Activated CD4-positive, alpha-beta T cell treated with anti-CD3 and anti-CD28 coated beads, Interleukin-2, Interleukin-4, amounts not matched to agents 100 ng/mL and 50 ng/mL, durations not matched to agents 16 hours and 8 hours (primary cell): ENCODE measurements at regions not wholly inside any gene's neighbourhood (a gene's known extent, or its start where the extent isn't known, plus 50 kb on each side); places are given as distances from the start of the nearest gene placed in this dataset.
A peak's percentile ranks its signal among the peaks of the same experiment; 100 is the strongest.

Source experiments
- DNase-seq: peaks from one replicate; pipeline ENCODE4 v3.0.0-alpha.2; 2020; ENCODE audit warnings: low spot score

DNA sequence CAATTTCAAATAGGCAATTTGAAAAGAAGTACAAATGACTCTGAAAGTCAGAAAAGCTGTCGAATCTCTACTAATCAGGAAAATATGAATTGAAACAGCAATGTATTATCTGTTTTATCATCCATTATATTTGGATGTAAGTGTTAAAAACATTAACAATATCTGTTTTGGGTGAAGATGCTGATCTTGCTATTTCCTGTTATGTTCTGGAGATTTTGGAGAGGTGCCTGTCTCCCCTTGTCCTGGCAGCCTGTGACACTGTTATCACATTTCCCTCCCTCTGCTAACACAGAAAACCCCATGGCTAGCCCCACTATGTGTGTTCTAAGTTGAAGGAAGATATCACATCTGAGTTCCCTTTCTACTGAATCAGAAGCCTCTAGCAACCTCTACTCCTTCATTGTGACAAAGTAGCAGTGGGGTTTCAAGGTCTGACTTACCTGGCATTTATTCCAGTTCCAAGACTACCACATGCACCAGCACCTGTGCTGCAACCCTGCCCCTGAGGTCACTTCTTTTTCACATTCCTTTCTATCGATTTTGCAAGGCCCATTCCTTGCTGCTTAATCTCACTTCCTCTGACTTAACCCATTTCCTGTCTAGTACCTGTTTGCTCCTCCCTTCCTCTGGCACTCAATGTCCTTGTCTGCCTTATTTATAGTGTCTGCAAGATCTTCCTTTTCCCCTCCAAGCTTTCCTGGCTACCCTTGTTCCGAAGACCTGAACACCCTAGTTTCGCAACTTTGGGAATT lies 95.5 kb upstream of the COL8A1 start:
- no peak for DNase-seq

DNA sequence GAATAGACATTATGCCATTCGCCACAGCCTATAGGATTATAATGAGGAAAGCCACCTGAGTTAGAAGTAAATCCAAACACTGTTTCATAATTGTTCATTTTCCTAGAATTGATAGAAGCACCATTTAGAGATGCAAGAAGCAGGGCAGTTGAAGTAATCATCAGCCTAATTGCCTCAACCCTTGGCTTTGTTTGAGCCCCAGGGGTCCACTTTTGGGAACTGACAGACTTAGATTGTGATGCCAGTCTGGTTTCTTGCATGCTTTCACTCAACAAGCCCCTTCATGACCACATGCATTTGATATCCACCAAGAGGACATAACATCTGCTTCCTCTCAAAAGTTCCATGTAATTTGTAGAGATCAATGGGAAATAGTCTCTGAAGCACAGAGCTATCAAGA lies 97.2 kb upstream of the COL8A1 start:
- DNase-seq: no peak

DNA sequence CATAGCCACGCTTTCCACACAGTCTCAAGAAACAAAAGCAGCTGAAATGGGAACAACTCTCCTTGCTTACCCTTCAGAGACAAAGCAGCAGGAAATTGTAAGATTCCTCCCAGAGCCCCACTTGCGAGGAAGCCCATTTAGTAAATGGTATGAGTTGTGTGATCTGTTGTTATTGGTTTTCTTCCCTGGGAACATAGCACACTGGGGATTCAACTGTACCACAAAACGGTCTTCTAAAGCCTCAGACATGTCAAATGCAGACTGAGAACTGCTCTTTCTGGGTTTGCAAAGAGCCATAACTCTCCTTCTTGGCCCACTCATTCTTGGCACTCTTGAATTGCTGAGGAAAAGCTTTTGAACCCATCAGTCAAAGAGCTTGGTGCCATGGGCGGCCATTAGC lies 101.0 kb upstream of the COL8A1 start:
- no peak for DNase-seq

DNA sequence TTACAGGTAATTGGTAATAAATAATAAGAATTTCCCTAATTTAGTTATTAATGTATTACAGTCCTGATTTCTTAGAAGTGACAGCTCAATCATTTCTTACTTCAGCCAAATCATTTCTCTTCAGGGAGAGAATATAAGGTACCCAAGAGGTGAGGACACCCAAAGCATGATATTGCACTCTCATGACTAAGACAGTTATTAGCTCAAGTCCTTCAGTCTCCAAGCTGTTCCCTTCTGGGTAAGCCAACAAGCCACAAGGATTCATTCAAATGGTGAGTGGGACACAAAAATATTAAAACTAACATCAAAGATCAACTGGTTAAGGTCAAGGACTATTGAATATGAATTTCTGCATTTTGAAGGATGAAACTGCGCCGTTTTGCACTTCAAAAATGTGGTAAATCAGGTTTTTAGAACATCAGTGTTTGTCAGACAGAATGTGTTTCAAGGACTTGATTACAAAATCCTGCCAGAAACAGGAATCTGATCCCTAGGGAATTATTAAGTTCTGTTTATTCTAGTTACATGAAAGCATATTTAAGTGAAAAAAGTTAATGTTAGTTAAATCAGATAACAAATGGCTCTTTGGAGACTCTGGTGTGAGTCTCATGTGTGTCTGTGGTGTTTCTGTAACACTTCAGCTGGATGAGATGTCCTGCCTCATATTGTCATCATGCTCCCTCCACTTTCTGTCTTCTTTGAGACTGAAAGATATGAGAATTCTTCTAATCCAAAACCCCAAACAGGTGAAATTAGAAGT lies 101.7 kb upstream of the COL8A1 start:
- DNase-seq: no peak

DNA sequence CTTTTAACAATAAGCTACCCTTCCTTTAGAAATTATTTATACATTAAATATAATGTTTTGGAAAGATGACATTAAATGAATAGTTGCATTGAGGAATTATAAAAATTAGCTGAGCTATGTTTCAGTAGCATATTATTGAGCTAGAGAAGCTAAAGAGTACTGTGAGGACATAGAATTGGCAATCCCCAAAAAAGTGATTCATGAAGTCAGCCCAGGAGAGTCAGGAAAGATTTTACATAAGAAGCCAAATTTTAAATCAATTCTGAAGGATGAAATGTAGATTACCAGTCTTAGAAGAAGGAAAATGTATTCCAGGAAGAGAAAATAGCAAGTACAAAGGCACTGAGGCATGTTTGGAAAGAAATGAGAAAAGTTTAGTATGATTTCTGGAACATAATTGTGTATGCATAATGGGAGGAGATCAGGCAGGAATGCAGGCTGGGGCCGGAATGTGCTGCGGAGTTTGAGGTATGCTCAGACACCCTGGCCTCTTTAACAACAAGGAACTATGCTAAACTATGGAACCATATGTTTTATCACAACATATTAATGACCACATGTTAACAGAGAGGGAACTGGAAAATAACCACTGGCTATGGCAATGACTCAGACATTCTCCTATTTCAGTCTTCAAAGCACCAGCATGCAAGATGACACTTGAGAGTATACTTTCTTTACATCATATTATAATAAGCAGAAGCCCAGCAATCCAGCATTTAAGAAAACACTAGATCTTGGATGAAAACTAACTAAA lies 103.3 kb upstream of the COL8A1 start:
- no peak for DNase-seq

DNA sequence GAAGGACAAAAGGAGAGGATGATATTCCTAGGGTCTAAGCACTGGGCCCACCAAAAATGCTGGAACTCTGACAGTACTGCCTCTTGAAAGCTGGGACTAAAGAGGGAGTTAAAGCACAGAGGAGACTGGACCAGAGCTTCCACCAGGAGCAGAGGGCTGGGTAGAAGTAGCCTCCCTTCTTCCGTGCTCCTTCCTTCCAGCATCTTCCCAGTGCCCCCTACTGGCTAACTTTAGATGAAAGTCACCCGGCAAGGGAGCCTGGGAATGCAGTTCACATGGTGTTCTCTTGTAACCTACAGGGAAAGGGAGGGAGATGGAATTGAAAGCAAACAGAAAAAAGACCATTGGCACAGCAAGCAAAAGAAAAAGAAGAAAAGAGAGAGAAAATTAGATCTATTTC lies 106.1 kb upstream of the COL8A1 start:
- DNase-seq: peak; percentile 26

DNA sequence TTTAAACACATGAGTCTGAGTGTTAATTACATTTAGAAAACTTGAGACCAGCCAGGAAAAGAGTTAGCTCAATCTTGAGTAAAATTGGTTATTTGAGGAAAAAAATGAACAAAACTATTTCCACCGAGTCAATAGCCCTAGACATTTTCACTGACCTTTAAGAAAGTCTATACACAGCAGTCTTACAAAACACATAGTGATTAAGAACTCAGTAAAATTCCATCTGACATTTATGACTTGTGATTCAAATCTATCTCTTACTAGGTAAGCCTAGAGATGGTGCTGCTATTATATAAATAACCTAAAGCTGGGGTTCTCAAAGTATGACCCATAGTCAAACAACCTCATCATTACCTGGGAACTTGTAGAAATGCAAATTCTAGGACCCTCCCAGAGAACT lies 109.1 kb upstream of the COL8A1 start:
- DNase-seq: no peak

DNA sequence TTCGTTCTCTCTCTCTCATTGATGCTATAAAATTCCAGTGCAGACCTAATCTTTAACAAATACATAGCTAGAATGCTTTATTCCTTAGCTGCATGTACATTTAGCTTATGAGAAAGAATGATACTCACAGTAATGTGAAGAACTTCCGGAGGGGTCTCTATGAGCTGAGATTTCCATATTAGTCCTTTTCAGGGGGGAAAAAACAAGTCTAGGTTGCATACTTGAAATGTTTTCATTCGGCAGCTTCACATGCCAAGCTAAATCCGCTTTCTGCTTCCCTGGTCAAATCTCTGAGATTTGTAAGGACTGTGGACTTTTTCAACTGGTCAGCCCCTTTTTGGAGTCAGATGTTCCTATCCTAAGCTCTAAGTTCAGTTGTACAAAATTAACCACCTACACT lies 111.5 kb upstream of the COL8A1 start:
- no peak for DNase-seq

DNA sequence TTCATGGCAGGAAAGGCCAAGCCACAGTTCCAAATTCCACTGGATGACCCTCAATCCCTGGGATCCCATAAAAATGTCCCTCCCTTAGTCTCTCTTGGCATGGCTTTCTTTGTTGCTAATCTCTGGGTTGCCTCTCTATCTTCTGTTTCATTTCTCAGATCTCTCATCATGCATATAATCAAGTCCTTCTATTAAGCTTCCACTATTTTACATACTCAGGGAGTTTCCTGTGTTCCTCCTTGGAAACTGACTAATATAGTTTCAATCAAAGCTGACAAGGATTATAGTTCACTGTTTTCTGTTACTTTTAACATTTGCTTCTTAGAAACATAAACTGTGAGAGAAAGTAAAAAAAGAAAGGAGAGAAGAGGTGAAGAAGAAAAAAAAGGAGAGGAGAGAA lies 113.8 kb upstream of the COL8A1 start:
- no peak for DNase-seq

DNA sequence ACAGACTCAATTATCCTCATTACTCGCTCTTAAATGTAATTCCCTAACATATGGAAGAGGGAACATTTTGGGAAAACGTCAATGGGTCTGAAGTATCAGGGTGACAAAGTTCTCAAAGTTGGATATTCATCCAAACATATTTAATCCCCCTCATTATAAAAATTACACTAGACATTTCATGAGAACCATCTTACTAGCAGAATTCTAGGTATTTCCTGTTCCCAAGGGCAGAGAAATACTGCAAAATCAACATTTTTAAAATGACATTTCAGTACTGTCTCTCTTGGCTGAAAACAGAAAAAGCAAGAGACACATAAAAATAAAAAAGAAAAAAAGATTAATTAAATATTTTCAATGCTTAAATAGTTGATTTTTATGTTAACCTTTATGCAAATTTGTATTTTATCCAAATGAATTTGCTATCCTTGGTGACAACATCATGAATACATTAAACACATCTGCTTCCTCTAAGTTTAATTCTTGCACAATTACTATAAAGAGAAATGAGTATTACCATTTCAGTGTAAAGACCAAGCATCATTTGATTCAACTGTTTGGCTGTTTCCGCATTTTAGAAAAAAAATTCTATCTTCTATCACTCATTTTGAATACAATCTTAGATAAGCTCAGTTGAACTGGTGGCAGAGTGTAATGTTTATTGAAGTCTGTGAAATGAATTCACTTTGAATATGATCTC lies 114.8 kb upstream of the COL8A1 start:
- no peak for DNase-seq

DNA sequence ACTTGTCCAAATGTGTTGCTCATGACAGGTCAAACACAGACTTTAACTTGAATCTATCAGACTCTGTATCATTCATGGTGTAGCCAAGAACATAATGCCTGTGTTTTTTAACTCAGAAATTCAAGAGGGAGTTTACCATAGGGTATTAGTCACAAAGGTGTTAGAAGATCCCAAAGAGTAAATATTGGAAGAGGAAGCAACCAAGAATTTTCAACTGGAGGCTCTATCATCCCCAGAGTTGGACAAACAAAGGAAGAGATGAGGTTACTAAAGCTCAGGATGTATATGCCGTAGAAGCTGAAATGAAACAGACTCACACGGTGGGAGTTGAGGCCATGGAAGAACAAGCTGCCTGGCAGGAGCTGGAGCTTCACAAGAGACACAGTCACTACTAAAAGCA lies 116.2 kb upstream of the COL8A1 start:
- no peak for DNase-seq

DNA sequence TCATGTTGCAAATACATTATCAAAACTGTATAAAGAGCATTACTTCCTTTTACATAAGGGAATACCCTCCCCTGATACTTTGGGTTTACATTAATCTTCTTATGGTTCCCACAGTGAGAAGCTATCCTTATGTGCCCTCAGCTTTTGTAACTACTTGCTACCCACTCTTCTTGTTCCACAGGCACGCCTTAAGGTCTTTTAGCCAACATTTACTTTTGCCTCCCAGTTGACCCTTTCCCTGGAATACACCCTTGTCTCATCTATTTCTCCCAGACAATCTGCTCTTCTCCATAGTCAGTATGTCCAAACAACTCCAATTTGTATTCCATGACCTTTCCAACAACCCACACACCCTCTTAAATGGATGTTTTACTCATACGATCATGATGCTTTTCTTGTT lies 116.8 kb upstream of the COL8A1 start:
- DNase-seq: no peak

DNA sequence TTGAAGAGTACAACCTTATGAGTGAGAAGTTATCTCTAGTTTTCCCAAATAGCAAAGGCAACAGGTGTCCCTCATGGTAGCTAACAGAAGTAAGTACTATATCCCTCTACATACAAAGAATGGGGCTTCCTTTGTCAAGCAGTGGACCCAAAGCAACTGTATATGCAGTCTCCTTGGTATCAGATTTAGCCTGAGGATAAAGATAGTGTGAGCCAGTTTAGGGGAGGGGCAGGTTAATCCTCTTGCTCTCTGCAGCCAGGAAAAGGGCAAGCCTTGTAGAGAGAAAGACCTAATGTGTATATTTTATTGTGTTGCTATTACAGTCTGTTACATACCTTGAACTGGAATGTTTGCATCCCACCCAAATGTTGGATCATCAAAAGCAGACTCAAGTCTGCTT lies 117.9 kb upstream of the COL8A1 start:
- no peak for DNase-seq

DNA sequence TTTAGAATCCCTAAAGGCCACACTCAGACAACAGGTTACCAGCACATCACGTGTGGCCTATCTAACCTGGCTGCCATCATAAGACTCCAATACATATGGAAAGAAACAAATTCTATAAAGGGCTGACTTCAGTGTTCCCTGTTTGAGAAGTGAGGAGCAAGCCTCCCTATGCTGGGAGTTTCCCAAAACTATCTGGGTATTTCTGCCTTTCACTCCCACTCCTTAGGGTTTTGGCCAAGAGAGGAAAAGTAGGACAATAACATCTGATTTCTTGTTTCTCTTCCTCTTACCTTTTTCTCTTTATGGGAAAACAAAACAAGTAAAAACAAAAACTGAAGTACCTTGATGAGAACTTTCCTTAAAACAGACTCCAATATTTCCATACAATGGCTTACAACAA lies 121.5 kb upstream of the COL8A1 start:
- DNase-seq: no peak

DNA sequence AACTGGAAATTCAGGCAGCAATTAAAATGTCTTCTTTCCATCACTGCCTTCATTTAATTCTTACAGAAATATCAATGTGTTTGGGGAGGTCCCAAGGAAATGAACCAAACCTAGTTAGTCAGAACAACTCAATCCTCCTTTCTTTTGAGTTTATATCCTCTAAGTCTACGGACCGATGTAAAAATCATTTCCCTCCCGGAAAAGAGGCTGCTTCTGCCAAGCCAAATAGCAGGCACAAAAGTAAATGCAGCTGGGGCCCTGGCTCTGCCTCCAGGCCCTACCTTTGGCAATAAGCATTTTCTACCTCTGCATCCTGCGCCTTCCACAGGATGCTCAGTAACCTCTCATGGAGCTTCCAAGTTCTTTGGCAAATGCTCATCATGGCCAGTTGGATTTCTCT lies 122.5 kb upstream of the COL8A1 start:
- no peak for DNase-seq

DNA sequence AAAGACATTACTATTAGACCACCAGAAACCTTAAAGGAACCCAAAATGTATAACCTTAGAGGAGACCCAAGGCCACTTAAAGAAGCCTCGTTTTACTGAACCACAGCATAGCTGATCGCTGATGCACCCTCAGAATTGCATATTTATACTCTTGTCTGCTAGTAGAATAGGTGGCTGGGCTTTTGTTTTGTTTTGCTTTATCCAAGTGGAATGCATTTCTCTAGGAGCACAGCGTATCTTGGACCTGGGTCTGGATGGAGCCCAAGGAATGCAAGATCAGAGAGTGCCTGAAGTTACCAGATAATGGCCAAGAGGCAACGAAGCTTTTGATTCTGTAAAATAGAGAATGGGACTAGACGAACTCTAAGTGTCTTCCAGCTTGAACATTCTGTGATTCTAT lies 129.2 kb upstream of the COL8A1 start:
- no peak for DNase-seq

DNA sequence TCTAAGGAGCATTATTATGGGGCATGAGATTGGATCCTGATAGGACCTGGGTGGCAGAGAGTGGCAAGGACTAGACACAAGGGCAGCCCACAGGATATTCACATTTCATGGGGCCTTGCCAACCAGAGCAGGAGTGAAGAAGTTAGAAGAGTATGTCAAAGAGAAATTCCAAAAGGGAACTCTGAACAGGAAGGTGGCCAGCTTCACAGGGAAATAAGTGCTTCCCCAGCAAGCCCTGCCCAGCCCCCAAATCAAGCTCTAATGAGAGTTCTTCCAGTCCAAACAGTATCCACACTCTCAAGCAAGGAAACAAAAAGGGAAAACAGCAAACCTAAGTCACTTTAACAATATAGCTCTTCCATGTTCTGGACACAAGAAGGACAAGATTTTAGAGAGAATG lies 130.2 kb upstream of the COL8A1 start:
- DNase-seq: no peak

DNA sequence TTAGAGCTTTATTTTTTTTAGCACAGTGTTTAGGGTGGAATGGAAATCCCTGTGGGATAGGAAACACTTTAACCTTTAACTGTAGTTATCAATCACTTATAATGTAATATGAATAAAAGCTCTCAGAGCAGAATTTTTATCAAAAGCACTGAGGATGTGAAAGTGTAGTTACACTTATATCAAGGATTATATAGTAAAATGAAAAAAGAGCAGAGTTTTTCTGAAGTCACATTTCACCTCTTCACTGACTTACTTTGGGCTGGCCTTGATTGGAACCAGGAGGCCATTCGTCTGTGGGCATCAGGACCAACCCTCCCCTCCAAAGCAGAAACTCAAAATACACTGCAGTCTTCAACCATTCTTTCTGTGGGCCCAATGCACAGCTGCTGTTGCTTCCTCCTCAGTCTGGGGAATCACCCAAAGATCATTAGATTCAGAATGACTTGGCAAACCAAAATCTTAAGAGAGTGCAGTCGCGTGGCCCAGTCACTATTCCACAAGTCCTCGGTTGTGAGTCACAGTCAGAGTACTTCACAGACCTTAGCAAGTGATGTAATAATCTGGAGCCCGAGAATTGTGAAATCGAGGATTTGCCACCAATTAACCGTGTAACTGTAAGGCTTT lies 132.6 kb upstream of the COL8A1 start:
- peak; percentile 85 for DNase-seq

DNA sequence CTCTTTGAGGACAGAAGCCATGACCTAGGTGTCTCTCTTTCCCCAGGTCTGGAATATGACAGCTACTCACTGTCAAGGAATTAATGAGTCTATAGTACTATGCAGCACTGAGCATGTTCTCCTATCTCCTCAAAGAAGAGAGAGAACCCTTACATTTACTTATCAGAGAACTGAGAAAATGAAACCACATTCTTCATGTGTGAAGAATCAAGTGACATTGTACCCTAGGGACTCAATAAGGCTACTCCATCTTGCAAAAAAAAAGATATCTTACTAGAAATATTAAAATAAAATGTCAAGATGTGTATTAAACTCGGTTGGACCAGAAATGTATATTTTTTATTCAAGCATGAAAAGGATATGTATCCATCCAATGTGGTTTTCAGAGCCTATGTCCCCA lies 133.2 kb upstream of the COL8A1 start:
- DNase-seq: no peak

DNA sequence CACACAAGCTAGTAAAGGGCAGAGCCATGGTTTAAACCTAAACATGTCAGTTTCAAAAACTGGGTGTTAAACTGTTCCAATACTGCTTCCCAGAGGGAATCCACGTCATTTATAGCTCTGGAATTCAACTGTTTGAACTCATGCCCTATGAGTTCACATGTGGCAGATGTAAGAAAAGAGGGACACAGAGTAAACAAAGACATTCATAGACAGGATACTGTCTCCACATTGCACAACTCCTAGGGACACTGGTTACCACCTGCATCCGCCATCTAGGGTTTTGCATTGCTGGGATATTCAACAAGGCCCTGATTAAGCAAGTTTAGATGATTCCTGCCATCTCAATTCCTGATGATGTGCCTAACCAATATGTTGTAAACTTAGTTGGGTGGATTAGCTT lies 134.1 kb upstream of the COL8A1 start:
- no peak for DNase-seq

DNA sequence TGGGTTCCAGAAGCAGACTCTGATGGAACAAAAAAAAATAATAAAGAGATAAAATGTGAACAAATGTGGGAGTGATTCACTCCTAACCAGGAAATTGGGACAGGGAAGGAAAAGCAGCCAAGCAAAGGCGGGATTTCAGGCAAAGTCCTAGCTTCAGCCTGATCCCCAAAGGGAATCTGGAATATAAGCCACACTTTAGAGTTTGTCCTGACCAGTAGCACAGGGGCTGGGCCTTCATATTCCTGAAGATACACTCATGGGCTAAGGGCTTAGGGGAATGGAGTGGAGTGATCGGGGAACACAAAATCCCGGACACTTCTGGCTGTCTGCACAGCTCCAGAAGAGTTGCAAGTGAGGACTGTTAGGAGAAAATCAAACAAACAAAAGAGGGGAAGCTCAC lies 135.0 kb upstream of the COL8A1 start:
- DNase-seq: no peak

DNA sequence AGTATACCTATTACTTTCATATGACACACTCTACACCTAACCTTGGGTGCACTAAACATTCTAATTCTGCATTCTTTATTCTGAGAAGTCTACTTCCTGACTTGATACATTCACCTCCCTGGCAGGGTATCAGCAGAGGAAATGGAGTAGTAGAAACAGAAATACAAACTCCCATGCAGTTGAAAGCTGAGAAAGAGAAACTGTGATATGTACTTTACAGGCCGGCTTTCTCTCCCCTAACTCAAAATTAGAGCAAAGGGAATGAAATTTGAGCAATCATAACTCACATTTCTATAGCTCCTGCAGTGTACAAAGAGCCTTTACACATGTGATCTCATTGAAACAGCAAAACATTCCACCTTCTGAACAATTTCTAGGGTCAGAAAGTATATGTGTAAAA lies 135.5 kb upstream of the COL8A1 start:
- DNase-seq: no peak
